ENCODE measurements at regions not wholly inside any gene's neighbourhood (a gene's known extent, or its start where the extent isn't known, plus 50 kb on each side); places are given as distances from the start of the nearest gene placed in this dataset.
"Not testable (repeated sequence)": the region's sequence is repeated elsewhere in the genome, so short reads cannot be mapped to it uniquely, and the experiment has no call there.

DNA sequence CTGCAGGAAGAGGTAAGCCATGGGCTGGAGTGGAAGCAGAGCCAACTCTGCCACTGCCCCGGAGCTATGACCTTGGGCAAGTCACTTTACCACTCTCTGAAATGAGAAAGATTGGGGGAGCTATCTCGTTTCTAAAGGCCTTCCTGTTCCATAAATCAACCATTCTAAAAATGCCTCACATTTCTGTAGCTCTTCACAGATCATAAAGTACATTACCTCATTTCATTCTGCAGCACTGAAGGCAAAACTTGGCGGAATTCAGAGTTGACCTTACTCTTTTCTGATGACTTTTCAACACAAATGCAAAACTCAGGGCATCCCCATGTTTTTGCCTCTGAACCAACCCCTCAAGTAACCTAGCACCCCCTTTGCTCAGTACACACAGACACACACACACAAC lies 404.0 kb upstream of the NFIA start:
- intact Hi-C loops (cut with DNase I): no loop called here
- DNase-seq (ENCODE audit: low spot score) (no peak), ATAC-seq (no peak)

DNA sequence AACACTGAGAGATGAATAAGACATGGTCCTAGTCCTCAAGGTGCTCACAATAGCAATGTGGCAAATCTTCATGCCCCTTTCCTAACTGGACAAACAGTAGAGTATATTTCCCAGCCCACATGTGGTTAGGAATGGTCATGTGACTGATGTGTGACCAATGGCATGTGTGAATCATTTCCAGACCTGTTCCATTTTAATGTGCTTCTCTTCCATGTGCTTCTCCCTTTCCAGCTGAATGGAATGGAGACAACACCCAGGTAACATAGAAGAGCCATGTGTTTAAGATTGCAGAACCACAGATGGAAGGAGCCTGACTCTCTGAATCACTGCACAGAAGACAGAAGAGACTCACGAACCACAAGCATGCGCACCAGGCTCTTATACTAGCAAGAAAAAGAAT lies 409.9 kb upstream of the NFIA start:
- DNase-seq (ENCODE audit: low spot score) (no peak), ATAC-seq (no peak)
- intact Hi-C loops (cut with DNase I): no loop called here

DNA sequence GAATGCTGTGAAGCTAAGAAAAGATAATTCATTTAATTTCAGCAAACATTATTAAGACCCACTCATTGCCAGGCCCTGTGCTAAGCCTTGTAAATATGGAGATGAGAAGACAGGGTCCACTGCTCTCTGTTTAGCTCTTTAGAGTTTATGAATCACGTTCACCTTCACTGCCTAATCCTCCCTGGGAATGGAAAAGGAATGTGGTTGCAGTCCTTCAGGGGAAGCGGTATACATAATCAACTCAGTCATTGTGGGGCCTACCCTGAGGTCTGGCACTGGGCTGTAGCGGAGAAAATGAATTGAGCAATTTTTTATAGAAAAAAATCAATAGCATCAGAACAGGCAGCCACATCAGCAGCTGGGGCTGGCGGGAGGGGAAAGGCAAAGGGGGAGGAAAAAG lies 412.1 kb upstream of the NFIA start:
- ATAC-seq: no peak

DNA sequence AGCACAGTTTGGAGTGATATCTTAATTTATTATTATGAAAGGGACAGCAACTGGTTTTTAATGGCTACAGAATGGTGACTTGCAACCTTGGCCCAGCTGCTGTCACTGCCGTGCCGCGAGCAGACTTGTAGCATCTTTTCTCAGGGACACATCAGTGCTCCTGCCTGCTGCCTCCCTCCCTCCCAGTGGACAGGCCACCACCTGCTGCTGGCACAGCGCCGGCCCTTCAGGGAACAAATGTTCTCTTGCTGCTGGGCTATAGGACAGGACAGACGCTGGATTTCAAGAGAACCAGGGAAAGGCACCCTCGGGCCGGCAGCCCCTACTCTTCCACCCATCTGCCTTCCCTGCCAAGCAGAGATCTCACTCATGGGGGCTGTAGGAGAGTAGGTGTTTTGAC lies 413.8 kb upstream of the NFIA start:
- intact Hi-C loops (cut with DNase I): no loop called here
- DNase-seq (ENCODE audit: low spot score) (no peak), ATAC-seq (no peak)

More for the DNA sequence above, 412.1 kb upstream of the NFIA start:
- intact Hi-C loops (cut with DNase I): no loop called here
- DNase-seq (ENCODE audit: low spot score): no peak

DNA sequence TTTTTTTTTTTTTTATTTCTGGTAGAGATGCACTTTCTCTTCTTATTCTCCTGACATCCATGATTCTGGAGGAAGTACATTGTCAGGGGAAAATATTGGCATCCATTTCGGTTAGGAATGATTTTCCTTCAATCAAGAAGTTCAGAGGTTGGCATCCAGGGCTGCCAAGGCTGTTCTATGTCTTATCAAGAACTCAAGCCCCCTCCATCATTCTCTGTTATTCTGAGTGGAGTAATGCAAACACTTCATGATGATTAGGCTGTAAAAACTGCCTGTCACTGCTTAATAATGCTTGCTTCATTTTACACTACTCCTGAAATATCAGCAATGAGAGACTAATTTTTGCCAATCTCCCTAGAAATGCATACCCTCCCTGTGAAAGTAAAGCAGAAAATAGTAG lies 417.1 kb upstream of the NFIA start:
- ATAC-seq: no peak
- DNase-seq (ENCODE audit: low spot score): no peak
- intact Hi-C loops (cut with DNase I): no loop called here

DNA sequence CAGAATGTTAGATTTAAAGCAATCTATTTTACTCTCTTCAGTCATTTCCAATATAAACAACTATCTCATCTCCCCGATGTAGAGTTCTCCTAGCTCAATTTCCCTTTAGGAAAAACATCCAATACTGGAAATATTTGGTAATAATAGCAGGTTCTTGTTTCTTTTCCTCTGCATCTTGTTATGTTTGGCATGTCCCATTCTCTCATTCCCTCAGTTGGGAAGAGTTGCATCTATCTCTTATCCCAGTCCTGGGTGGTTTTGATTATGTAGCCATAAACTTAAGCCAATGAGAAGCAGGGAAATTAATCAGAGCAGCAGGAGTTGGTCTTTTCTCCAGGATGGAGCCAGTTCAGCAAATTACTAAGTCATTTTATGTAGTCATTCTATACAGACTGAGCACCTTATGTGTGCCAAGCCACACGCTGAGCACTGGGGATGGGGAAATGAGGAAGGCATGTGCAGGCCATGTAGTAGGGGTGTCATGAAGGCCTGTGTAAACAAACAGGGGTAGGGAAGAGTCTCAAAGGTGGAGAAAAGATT lies 418.2 kb upstream of the NFIA start:
- intact Hi-C loops (cut with DNase I): no loop called here
- DNase-seq (ENCODE audit: low spot score) (no peak), ATAC-seq (peak; percentile 60)

DNA sequence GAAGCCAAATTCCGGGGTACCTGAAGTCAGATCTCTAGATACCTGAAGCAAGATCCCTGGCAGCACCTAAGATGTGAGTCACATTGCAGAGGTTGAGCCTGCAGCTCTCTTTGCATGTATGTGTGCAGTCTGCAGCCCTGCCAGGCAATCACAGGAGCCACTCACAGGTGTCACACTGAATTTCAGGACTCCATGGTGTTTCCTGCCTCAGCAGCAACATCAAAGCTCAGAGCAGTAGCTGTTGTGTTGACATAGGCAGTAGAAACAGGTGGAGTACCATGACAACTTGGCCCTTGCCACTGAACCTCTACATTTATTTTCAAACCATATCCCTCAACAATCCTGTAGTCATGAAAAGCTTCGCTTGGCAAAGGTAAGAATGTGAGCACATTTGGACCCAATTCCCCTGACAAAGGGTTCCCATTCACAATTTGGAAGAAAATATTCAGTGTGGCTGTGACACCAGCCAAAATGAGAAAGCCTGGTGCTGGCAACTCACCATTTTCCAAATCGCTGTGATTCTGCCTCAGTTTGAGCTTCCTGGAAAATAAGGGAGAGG lies 419.8 kb upstream of the NFIA start:
- intact Hi-C loops (cut with DNase I): no loop called here
- DNase-seq (ENCODE audit: low spot score): no peak
- ATAC-seq: no peak

DNA sequence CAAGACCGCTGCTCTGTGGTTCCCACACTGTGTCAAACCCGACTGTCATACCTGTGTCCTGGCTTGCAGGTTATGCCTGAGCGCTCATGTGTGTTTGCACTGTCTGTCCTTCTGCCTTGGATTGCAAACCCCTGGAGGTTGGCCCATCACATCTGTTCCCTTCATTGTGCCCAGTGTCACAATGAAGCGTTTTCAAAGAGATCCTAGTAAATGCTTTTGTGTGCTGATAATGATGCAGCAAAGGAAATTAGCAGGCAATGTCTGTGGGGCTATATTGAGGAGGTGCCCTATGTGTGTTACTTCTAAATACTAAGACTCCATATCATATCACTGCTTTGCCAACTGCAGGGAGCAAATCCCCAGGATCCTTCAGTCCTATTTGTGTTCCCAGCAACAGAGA lies 424.4 kb upstream of the NFIA start:
- no peak for DNase-seq (ENCODE audit: low spot score)
- intact Hi-C loops (cut with DNase I): no loop called here
- ATAC-seq: no peak

DNA sequence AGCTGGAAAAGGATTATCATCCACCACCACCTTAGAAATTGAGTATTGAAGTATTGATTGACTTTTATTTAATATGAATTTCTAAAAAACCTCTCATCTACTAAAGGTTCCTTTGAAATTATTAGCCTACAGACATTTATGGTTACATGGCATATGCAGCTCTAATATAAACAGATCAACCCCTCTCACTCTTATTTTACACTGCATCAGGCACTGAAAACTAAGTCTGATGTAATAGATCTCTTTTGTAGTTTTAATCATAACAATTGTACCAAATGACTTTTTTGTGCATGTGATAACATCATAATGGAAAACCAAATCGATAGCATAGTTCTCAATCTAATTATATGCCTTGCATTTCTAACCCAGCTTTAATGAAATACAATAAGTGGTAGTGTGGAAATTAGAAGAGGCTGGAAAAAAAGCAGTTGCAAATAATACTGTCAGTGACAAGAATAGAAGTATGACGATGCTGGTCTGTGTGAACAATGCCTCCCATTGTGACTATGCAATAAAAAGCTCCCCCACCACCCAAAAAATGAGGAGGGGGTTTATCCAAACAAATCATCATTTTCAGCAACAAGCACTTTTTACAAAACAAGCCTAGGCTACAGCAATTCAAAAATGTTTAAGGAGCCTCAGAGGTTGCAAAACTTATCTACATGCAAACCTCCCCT lies 426.5 kb upstream of the NFIA start:
- no peak for ATAC-seq
- DNase-seq (ENCODE audit: low spot score): no peak
- intact Hi-C loops (cut with DNase I): no loop called here

DNA sequence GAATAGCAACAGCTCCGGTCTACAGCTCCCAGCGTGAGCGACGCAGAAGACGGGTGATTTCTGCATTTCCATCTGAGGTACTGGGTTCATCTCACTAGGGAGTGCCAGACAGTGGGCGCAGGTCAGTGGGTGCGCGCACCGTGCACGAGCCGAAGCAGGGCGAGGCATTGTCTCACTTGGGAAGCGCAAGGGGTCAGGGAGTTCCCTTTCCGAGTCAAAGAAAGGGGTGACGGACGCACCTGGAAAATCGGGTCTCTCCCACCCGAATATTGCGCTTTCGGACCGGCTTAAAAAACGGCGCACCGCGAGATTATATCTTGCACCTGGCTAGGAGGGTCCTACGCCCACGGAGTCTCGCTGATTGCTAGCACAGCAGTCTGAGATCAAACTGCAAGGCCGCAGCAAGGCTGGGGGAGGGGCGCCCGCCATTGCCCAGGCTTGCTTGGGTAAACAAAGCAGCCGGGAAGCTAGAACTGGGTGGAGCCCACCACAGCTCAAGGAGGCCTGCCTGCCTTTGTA lies 442.3 kb upstream of the NFIA start:
- DNase-seq (ENCODE audit: low spot score); intact Hi-C loops (cut with DNase I); ATAC-seq: not testable (repeated sequence)

DNA sequence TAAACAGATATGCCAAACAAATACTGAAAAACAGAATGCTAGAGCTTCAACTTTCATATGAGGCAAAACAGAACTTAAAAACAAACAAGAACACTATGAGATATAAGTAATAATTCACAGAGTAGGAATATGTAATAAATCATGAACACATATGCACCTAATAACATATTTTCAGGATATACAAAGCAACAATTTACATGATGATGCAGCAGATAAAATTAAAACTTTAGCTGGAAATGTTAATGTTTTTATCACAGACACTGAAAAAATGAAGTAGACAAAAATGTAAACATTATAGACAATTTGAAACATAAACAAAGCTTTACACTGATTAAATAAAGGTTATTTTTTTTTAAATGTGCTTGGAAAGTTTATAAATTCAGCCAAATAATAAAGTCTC lies 443.1 kb upstream of the NFIA start:
- ATAC-seq: no peak
- DNase-seq (ENCODE audit: low spot score): no peak
- intact Hi-C loops (cut with DNase I): no loop called here

DNA sequence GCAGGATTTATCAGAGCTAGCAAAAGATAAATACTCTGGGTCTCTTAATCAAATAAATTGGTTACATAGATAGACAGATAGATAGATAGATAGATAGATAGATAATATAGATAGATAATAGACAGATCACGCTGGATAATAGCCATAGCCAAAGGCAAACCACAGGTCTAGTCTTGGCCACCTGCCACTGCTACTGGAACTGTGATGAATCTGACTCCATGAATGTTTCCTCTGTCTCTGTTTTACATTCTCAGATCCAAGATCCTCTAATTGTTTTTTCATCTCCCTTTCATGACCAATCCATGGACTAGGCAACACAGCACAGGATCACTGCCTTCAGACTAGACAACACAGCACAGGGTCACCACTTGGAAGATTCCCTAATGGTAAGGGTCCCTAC lies 444.7 kb upstream of the NFIA start:
- DNase-seq (ENCODE audit: low spot score): no peak
- intact Hi-C loops (cut with DNase I): no loop called here
- no peak for ATAC-seq

DNA sequence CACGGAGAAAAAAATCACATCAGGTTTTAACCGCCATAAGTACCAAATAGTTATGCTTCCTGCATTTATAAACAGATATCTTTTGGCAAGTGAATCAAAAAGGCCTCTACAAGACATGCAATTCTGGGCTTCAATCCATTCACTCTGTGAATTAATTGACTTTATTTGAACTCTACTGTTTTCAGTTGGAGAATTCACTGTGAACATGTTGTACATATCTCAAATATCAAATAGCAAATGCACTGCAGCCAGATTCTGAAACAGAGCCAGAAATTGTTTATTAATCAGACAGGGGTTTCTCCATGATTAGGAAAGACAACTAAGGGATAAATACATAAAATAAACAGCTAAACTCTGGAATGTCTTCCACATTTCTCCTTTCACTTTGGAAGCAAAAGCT lies 445.4 kb upstream of the NFIA start:
- intact Hi-C loops (cut with DNase I): no loop called here
- DNase-seq (ENCODE audit: low spot score) (no peak), ATAC-seq (no peak)

DNA sequence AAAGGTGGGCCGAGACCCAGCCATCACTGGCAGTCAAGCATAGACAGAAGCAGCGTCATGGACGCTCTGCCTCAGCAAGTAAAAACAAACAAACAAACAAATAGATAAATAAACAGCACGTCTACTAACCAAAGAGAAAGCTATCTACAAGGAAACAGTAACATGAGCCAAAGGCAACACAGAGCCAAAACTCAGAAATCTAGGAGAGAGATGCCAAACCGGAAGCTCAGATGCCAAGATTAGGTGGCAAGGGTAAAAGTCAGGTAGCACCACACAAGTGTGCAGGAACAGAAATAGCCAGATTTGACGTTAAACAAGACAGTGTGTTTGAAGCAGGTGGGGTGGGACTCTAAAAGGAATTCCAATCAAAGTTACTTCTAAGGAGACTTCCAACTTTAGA lies 448.3 kb upstream of the NFIA start:
- intact Hi-C loops (cut with DNase I): no loop called here
- DNase-seq (ENCODE audit: low spot score) (no peak), ATAC-seq (no peak)

DNA sequence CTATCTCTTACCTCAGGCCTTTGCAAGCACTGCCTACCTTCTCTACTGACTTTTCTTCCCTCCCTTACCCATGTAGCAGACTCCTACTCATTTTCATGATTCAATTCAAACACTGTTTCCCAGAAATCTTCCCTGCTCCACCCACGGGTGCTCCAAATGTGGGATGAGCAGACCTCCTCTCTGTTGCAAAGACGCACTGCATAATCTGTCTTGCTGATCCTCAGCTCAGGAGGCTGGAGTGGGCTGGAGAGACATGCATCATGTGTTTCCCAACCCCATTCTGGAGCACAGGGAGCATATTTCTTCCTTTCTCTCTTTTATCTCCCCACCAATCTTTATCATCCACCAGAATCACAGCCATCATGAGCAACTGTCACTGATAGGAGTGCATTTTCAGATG lies 459.9 kb upstream of the NFIA start:
- intact Hi-C loops (cut with DNase I): no loop called here
- no peak for DNase-seq (ENCODE audit: low spot score)
- peak; percentile 22 for ATAC-seq

DNA sequence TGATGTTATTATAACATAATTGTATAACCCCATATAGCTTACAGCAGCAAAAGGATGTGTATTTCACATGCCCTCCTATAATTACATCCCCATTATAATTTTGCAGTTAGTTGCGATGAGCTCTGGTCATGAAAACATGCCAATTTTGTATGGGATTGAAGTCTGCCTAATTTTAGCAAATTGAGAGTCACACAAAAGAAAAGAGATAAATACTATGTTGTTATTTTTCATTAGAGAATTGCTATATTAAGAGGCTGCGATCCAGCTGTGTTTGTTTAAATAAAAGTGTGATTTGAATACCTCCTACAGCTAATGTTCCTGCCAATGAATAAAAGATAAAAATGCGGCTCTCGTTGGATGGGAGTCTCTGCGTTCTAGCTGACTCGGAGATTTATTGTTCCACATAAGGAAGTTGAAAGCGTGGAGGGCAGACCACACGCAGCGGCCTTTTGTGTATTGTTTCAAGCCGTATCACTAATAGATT lies 461.0 kb upstream of the NFIA start:
- intact Hi-C loops (cut with DNase I): no loop called here

DNA sequence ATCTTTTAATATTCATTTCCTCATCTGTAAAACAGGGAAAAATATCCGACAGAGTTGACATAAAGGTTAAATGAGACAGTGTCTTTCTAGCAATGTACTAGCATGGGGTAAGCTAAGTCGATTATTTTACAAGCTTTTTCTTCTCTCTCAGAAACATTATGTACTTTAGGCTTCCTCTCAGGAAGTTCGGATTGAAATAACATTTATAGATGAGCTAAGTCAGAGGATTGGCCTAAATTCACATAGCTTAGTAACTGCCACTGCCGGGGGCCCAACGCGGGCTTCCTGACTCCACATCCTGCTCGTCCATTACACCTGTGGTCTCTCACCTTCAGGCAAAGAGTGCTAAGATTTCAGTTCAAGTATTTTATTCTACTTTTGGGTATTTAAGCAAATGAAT lies 462.3 kb upstream of the NFIA start:
- DNase-seq (ENCODE audit: low spot score) (no peak), ATAC-seq (no peak)
- intact Hi-C loops (cut with DNase I): no loop called here

More for the DNA sequence above, 461.0 kb upstream of the NFIA start:
- DNase-seq (ENCODE audit: low spot score) (no peak), ATAC-seq (peak; percentile 57)

DNA sequence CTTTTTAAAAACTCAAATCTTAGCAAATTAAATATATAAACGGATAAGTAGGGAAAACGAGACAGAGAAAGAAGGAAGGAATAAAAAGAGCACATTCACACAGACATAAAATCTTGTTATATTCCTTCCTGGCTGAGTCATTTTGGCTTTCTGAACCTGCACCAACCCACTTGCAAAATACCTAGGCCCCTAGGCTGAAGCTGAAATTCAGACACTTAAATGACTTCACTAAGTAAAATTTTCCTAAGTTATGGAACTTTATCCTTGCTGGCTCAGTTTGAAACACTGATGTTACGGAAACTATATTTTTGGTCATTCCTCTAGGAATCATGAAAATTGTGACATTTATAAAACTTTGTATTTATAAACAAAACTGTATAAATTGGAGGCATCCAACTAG lies 462.8 kb upstream of the NFIA start:
- no peak for ATAC-seq
- intact Hi-C loops (cut with DNase I): no loop called here
- no peak for DNase-seq (ENCODE audit: low spot score)

DNA sequence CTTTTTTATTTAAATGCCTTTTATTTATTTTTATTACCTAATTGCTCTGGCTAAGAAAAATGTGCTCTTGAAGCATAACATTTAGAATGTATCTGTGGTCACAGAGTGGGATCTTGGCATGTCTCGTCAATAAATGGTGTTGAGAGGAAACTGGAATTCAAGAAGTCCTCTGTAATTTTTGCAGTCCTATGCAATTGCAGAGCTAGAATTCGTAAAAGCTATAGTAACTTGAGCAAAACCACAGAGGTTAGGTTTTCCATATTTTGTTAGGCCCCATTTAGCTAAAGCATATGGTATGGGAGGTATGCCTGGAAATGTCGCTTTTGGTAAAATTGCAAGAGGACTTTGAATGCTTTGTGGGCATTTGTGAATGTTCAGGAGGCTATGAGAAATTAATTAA lies 466.7 kb upstream of the NFIA start:
- intact Hi-C loops (cut with DNase I): no loop called here
- DNase-seq (ENCODE audit: low spot score): no peak
- no peak for ATAC-seq

DNA sequence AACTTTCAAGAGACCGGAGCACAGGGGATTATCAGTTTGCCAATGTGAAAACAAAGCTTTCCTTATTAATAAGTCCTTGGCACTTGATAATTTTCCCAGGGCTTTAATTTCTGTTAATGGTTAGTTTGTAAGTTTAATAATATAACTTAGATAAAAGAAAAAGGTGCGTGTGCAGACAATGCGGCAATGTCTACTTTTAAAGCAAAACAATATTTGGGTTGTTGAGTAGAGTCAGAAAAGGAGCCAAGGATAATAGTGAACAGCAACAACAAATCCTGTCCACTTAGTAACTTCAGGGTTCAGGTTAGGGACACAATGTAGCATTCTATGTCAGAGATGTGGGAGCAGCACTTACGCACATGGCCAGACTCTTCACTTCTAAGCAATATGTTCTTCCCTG lies 469.6 kb upstream of the NFIA start:
- intact Hi-C loops (cut with DNase I): no loop called here
- ATAC-seq: peak; percentile 59
- DNase-seq (ENCODE audit: low spot score): no peak

DNA sequence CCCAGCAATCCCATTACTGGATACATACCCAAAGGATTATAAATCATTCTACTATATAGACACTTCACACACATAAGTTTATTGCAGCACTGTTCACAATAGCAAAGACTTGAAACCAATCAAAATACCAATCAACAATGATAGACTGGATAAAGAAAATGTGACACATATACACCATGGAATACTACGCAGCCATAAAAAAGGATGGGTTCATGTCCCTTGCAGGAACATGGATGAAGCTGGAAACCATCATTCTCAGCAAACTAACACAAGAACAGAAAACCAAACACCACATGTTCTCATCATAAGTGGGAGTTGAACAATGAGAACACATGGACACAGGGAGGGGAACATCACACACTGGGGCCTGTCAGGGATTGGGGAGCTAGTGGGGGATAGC lies 475.4 kb upstream of the NFIA start:
- ATAC-seq; DNase-seq (ENCODE audit: low spot score); intact Hi-C loops (cut with DNase I): not testable (repeated sequence)

All from sciatic nerve (tissue), 2 donors.